DOHH2 (cell line): ENCODE measurements at regions not wholly inside any gene's neighbourhood (a gene's known extent, or its start where the extent isn't known, plus 50 kb on each side); places are given as distances from the start of the nearest gene placed in this dataset.
"Not testable (repeated sequence)": the region's sequence is repeated elsewhere in the genome, so short reads cannot be mapped to it uniquely, and the experiment has no call there.

Experiments used
- CTCF ChIP-seq: fragments of 200-600 bp; sonication (generic); IDR thresholded peaks from one replicate; pipeline ENCODE4 v1.5.1; 2014; ENCODE audit warnings: antibody characterized with exemption, mild to moderate bottlenecking, low read depth, low read length; ENCODE audit not compliant: poor library complexity, severe bottlenecking
- EZH2phosphoT487 ChIP-seq: fragments of 200-600 bp; sonication (generic); IDR thresholded peaks from 2 replicates; pipeline ENCODE4 v1.6.1; 2017; ENCODE audit warnings: borderline replicate concordance, mild to moderate bottlenecking, antibody characterized with exemption, low read length, moderate library complexity, mixed read lengths

- TF ChIP-seq CTCF, EZH2phosphoT487: not testable (repeated sequence)
Measured at GRCh38 chr3:170800275-170800674, 69.7 kb downstream of the RPL22L1 start.
